Liver (tissue), 8 donors: ENCODE measurements at regions not wholly inside any gene's neighbourhood (a gene's known extent, or its start where the extent isn't known, plus 50 kb on each side); places are given as distances from the start of the nearest gene placed in this dataset.

ENCODE experiments used
- DNase-seq: peaks from one replicate; pipeline ENCODE4 v3.0.0-alpha.2; 2017; ENCODE audit warnings: low spot score
- H3K27ac ChIP-seq, 2 donors: one replicate each; pipeline ENCODE4 v1.7.0; 2013; ENCODE audit warnings: inconsistent platforms in 2 of 2, low read length in 2 of 2, control low read depth in 1 of 2, low read depth in 1 of 2, mild to moderate bottlenecking in 1 of 2
- H3K27me3 ChIP-seq, 4 donors: one replicate each; pipeline versions ENCODE4 v1.6.1 to v1.7.0; 2013; ENCODE audit warnings: low read length in 3 of 4, inconsistent platforms in 1 of 4, mild to moderate bottlenecking in 1 of 4, moderate library complexity in 1 of 4; ENCODE audit not compliant: control insufficient read depth in 4 of 4, insufficient read depth in 4 of 4
- H3K36me3 ChIP-seq, 4 donors: one replicate each; pipeline versions ENCODE4 v1.6.1 to v1.7.0; 2013; ENCODE audit warnings: low read length in 3 of 4, mild to moderate bottlenecking in 3 of 4, low read depth in 1 of 4, moderate library complexity in 1 of 4; ENCODE audit not compliant: control insufficient read depth in 4 of 4, insufficient read depth in 3 of 4
- H3K4me1 ChIP-seq, 4 donors: one replicate each; pipeline versions ENCODE4 v1.6.1 to v1.7.0; 2013; ENCODE audit warnings: low read length in 3 of 4, mild to moderate bottlenecking in 3 of 4, moderate library complexity in 1 of 4; ENCODE audit not compliant: control insufficient read depth in 4 of 4, insufficient read depth in 4 of 4
- H3K4me3 ChIP-seq, 3 donors: one replicate each; pipeline versions ENCODE4 v1.6.1 to v1.7.0; 2013; ENCODE audit warnings: low read length in 3 of 3, control low read depth in 1 of 3, low read depth in 1 of 3, mild to moderate bottlenecking in 1 of 3
- H3K9ac ChIP-seq, 2 donors: one replicate each; pipeline ENCODE4 v1.7.0; 2013; ENCODE audit warnings: low read length in 2 of 2, mild to moderate bottlenecking in 2 of 2, moderate library complexity in 2 of 2, control low read depth in 1 of 2, low read depth in 1 of 2
- H3K9me3 ChIP-seq, 4 donors: one replicate each; pipeline versions ENCODE4 v1.6.1 to v1.7.0; 2013; ENCODE audit warnings: low read length in 3 of 4; ENCODE audit not compliant: control insufficient read depth in 4 of 4
- ATF3 ChIP-seq: IDR thresholded peaks from 2 replicates; pipeline ENCODE4 v1.6.1; 2016; ENCODE audit warnings: antibody characterized with exemption
- CTCF ChIP-seq: fragments of 150-350 bp; IDR thresholded peaks from 2 replicates; pipeline ENCODE4 v1.5.1; 2017; ENCODE audit warnings: improper control_type of control experiment, low read depth, low read length; ENCODE audit not compliant: missing input control
- EGR1 ChIP-seq, 2 donors: IDR thresholded peaks; 2 replicates each; pipeline ENCODE4 v1.6.1; 2016 to 2018; ENCODE audit warnings: antibody characterized with exemption in 2 of 2, low read depth in 2 of 2
- FOXA1 ChIP-seq: IDR thresholded peaks from 2 replicates; pipeline ENCODE4 v1.6.1; 2016; ENCODE audit warnings: antibody characterized with exemption
- FOXA2 ChIP-seq: IDR thresholded peaks from 2 replicates; pipeline ENCODE4 v1.6.1; 2016; ENCODE audit warnings: antibody characterized with exemption
- GABPA ChIP-seq, 2 donors: IDR thresholded peaks in 1 of 2; conservative IDR thresholded peaks in 1 of 2; 2 replicates each; pipeline ENCODE4 v1.6.1; 2016; ENCODE audit warnings: antibody characterized with exemption in 2 of 2, mild to moderate bottlenecking in 1 of 2, moderate library complexity in 1 of 2
- HNF4A ChIP-seq, 2 donors: conservative IDR thresholded peaks; 2 replicates each; pipeline ENCODE4 v1.6.1; 2016; ENCODE audit warnings: antibody characterized with exemption in 2 of 2, mild to moderate bottlenecking in 2 of 2
- HNF4G ChIP-seq: IDR thresholded peaks from 2 replicates; pipeline ENCODE4 v1.6.1; 2016; ENCODE audit warnings: antibody characterized with exemption
- JUND ChIP-seq, 2 donors: IDR thresholded peaks; 2 replicates each; pipeline ENCODE4 v1.6.1; 2016; ENCODE audit warnings: antibody characterized with exemption in 2 of 2
- MAX ChIP-seq: IDR thresholded peaks from 2 replicates; pipeline ENCODE4 v1.6.1; 2016; ENCODE audit warnings: antibody characterized with exemption
- NR2F2 ChIP-seq: IDR thresholded peaks from 2 replicates; pipeline ENCODE4 v1.6.1; 2016; ENCODE audit warnings: antibody characterized with exemption
- RAD21 ChIP-seq, 2 donors: IDR thresholded peaks; 2 replicates each; pipeline ENCODE4 v1.6.1; 2016; ENCODE audit warnings: antibody characterized with exemption in 2 of 2, mild to moderate bottlenecking in 2 of 2
- REST ChIP-seq: IDR thresholded peaks from 2 replicates; pipeline ENCODE4 v1.6.1; 2016; ENCODE audit warnings: antibody characterized with exemption, mild to moderate bottlenecking
- RXRA ChIP-seq, 2 donors: IDR thresholded peaks; 2 replicates each; pipeline ENCODE4 v1.6.1; 2017 to 2018; ENCODE audit warnings: antibody characterized with exemption in 2 of 2, mild to moderate bottlenecking in 1 of 2
- SP1 ChIP-seq: IDR thresholded peaks from 2 replicates; pipeline ENCODE4 v1.6.1; 2018; ENCODE audit warnings: antibody characterized with exemption, mild to moderate bottlenecking
- TAF1 ChIP-seq: conservative IDR thresholded peaks from 2 replicates; pipeline ENCODE4 v1.6.1; 2016; ENCODE audit warnings: antibody characterized with exemption, mild to moderate bottlenecking
- YY1 ChIP-seq: IDR thresholded peaks from 2 replicates; pipeline ENCODE4 v1.6.1; 2016; ENCODE audit warnings: antibody characterized with exemption, mild to moderate bottlenecking
- ZBTB33 ChIP-seq: IDR thresholded peaks from 2 replicates; pipeline ENCODE4 v1.6.1; 2016; ENCODE audit warnings: antibody characterized with exemption
- WGBS: extraction: QIAGEN DNeasy Blood & Tissue Kit; methylation state at CpG from one replicate; pipeline ENCODE4 v1.1.7; 2013; 5-methylcytosine and 5-hydroxymethylcytosine counted together
- donor health status: healthy.
- donor health status: healthy.
- donor health status: healthy.
- donor health status: healthy.
- donor health status: healthy.

- Histone ChIP-seq H3K4me3 (no peak overlapping the region), H3K27me3 (no peaks in the 10 kb centered on the region), H3K4me1 (no peaks in the 10 kb centered on the region), H3K36me3 (no peaks in the 10 kb centered on the region), H3K9me3 (no peaks in the 10 kb centered on the region), H3K9ac (no peak overlapping the region), H3K27ac (no peak overlapping the region)
- TF ChIP-seq ZBTB33 (no peak), TAF1 (no peak), CTCF (no peak), FOXA1 (no peak), SP1 (no peak), FOXA2 (no peak), EGR1 (IDR thresholded peaks at IDR 0.05; ENCODE audit: low read depth in 2 of 2) (no peak), HNF4A (conservative IDR thresholded peaks at IDR 0.05) (no peak), HNF4G (no peak), NR2F2 (no peak), RXRA (IDR thresholded peaks at IDR 0.05) (no peak)
- 19% methylated on average over 1 of the region's 1 CpG for WGBS
- no peak for DNase-seq
Observed at GRCh38 chr5:153425914-153426313, 64.6 kb upstream of the GRIA1 start.

- DNase-seq: no peak
- no peak for TF ChIP-seq JUND (IDR thresholded peaks at IDR 0.05)
- TF ChIP-seq TAF1: no peak
- no peak for TF ChIP-seq RAD21 (IDR thresholded peaks at IDR 0.05)
- no peak for TF ChIP-seq HNF4A (conservative IDR thresholded peaks at IDR 0.05)
- no peak for TF ChIP-seq HNF4G
- TF ChIP-seq RXRA (IDR thresholded peaks at IDR 0.05): no peak
- TF ChIP-seq GABPA (IDR thresholded peaks at IDR 0.05 in 1 of 2, conservative IDR thresholded peaks at IDR 0.05 in 1 of 2): no peak
- TF ChIP-seq MAX: no peak
- no peak for TF ChIP-seq ATF3
- no peak for TF ChIP-seq FOXA2
- no peak for TF ChIP-seq SP1
- TF ChIP-seq FOXA1: no peak
- no peak for TF ChIP-seq REST
- TF ChIP-seq EGR1 (IDR thresholded peaks at IDR 0.05; ENCODE audit: low read depth in 2 of 2): no peak
- TF ChIP-seq ZBTB33: no peak
- TF ChIP-seq YY1: no peak
- no peak for TF ChIP-seq CTCF
- TF ChIP-seq NR2F2: no peak
- Histone ChIP-seq H3K36me3 (no peaks in the 10 kb centered on the region), H3K9me3 (no peaks in the 10 kb centered on the region), H3K27ac (no peak overlapping the region), H3K27me3 (no peaks in the 10 kb centered on the region), H3K4me3 (no peak overlapping the region), H3K9ac (no peak overlapping the region), H3K4me1 (no peaks in the 10 kb centered on the region)
- 85% methylated on average over 1 of the region's 1 CpG for WGBS
Observed at GRCh38 chr5:153429761-153430380, 60.6 kb upstream of the GRIA1 start.
